ELF-1 (cell line): ENCODE measurements at regions not wholly inside any gene's neighbourhood (a gene's known extent, or its start where the extent isn't known, plus 50 kb on each side); places are given as distances from the start of the nearest gene placed in this dataset.
A peak's percentile ranks its signal among the peaks of the same experiment; 100 is the strongest.
"Not testable (repeated sequence)": the region's sequence is repeated elsewhere in the genome, so short reads cannot be mapped to it uniquely, and the experiment has no call there.

Experiments
- DNase-seq: peaks from one replicate; pipeline ENCODE4 v3.0.0-alpha.2; 2016; ENCODE audit warnings: low read depth, low spot score

GRCh38 chr2:204356151-204356641, 189.1 kb upstream of the PARD3B start:
- no peak for DNase-seq

GRCh38 chr2:204357286-204357685, 188.0 kb upstream of the PARD3B start:
- peak; percentile 8 for DNase-seq

- DNase-seq = peak; percentile 28
Measured at GRCh38 chr2:204359076-204359475, 186.2 kb upstream of the PARD3B start.

DNA sequence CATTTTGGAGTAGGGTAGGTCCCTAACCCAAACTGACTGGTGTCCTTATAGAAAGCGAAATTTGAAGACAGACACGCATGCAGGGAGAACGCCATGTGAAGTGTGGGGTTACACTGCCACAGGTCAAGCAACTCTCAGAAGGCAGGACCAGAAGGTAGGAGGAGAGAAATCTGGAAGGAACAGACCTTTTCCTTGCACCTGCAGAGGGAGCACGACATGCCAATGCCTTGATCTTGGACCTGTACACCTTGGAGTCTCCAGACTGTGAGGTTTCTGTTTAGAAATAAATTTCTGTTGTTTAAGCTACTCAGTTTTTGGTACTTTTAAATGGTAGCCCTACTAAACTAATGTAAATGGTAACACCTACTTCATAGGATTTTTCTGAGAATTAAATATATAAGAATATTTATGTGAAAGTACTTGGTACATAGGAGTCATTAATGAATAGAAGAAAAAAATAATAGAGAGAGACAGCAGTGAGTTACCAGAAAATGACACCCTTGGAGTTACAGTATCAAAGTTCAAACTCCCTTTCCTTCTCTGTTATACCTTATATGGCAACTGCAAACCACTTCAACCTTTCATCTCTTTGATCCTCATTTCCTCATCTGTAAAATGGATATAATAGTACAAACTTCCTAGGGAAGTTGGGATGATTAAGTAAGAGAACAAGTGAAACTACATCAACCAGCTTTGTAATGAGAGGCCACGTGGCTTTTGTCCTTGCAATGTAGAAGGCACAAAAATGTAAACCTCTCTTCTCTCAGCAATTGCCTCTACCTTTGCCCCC, 184.9 kb upstream of the PARD3B start:
- DNase-seq = no peak

- DNase-seq = no peak
Measured at GRCh38 chr2:204361738-204362137, 183.5 kb upstream of the PARD3B start.

- no peak for DNase-seq
Measured at GRCh38 chr2:204362581-204362980, 182.7 kb upstream of the PARD3B start.

- DNase-seq = no peak
Measured at GRCh38 chr2:204363513-204363912, 181.8 kb upstream of the PARD3B start.

DNA sequence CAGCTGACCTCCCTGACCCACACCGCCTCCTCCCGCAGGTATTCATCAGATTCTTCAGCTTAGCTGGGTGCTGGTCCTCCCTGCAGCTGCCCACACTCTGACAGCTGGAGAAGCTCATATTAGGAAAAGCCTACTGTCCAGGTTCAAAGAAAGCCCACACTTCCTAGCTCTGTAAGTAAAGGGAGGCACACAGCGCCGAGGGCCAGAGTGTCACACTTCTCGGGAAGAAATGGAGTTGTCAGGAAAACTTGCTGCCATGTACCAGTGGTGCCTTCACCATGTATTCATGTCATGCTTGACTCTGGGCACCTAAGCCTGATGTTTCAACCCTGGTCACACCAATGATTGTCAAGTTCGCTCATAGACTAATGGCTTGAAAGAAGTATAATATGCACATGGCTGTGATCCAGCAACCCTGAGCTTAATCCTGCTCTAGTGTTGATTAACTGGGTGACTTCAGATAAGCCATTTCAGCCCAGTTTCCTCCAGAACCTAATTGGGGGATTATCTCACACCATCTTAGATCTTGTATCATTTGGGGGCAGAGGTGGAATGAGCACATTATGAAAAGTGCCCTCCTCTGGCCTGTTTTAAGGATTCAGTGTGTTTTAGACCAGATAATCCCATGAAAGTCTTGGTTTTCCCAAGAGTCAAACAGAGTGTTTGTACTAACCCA, 180.3 kb upstream of the PARD3B start:
- no peak for DNase-seq

DNA sequence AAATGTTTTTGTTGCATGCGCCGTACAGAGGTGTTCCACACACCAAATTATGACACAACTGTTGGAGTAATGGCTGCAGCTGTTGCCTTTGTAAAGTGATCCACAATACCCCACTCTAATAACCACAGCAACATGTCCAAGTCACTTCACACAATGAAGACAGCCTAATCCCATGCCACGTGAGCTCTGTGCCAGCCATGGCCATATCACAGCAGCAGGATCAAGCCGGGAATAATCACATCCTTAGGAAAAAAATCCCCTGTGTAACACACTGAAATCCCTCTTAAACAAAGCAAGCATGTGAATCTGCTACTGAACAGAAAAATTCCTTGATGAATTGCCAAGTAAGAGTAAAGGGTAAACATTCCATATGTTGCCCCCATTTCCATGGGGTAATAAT, 179.5 kb upstream of the PARD3B start:
- DNase-seq = no peak

DNA sequence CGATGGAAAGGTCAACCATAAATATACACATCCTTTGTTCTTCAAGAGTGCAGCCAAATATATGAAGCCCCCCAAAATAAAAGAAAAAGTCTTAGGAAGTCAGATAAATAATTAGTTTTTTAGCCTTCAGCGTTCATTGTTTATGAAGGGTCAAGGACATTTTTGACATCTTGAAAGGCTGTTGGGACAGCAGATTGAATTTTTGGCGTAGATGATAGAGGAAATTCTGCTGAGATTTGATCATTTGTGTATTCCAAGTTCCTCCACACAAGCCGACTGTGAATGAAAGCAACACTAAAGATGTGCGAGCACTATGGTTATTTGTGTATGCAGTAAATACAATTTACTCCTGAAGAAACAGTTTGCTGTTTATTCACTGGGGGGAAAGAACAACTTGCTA, 177.8 kb upstream of the PARD3B start:
- no peak for DNase-seq

- DNase-seq = no peak
Measured at GRCh38 chr2:204370172-204370718, 175.0 kb upstream of the PARD3B start.

DNA sequence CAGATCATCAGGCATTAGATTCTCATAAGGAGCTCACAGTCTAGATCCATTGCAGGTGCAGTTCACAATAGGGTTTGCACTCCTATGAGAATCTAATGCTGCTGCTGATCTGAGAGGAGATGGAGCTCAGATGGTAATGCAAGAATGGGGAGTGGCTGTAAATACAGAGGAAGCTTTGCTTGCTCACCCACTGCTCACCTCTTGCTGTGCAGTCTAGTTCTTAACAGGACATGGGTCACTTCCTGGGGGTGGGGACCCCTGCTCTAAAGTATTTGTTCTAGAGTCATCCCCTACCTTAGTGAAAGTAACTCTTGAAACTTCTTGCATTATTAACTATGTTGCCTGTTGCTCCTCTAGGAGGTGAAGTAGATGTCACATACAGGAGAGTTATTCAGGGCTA, 171.3 kb upstream of the PARD3B start:
- no peak for DNase-seq

- no peak for DNase-seq
Measured at GRCh38 chr2:204380141-204380881, 165.0 kb upstream of the PARD3B start.

GRCh38 chr2:204386668-204387067, 158.6 kb upstream of the PARD3B start:
- DNase-seq = no peak

- no peak for DNase-seq
Measured at GRCh38 chr2:204389120-204389519, 156.2 kb upstream of the PARD3B start.

DNA sequence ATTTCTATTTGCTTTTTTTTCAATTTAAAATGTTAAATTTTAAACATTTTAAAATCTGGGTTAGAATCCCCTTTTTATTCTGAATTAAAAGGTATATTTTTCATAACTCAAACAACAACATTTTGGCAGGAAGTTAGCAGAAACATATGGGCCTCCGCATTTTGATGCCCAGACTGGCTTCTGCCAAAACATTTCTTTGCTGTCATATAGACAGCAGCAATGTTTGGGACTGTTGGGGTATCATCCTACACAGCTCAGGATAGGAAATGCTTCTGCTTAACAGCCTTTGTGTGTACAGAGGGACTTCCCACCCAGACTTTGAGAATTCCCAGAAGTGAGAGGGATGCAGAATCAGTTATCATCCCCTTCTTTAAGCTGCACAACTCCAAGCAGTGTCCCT, 155.4 kb upstream of the PARD3B start:
- no peak for DNase-seq

DNA sequence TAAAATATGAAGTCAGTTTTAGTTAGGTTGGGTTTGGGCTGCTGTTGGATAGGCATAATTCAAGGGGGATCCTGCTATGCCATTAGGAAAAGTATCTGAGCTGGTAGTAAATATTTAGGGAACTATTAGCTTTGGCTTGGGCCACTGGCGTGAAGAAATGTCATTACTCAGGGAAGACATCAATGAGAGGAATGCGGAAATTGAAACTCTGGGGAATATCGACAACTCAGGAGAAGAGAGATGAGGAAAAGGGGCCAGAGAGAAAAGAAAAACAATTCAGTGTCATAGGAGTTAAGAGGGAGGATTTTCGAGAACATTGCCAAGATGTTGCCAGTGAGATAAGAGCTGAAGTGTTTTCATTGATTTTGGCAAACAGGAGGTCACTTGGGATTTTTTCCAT, 149.7 kb upstream of the PARD3B start:
- DNase-seq = no peak

DNA sequence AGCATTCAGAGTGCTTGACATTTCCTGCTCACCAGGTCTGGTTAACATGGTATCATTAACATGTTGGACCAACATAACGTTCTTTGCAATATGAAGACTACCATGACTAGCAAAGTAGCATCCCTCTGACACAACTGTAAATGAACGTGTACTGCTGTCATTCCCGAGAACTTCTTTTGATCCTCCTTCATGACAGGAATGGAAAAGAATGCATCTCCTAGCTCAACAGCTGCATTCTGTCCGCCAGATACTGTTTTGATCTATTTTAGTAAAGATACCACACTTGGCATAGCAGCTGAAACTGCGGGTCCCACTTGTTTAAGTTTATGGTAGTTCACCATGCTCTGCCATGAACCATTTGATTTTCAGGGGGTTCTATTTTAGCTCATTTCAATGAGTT, 144.2 kb upstream of the PARD3B start:
- DNase-seq = no peak

DNA sequence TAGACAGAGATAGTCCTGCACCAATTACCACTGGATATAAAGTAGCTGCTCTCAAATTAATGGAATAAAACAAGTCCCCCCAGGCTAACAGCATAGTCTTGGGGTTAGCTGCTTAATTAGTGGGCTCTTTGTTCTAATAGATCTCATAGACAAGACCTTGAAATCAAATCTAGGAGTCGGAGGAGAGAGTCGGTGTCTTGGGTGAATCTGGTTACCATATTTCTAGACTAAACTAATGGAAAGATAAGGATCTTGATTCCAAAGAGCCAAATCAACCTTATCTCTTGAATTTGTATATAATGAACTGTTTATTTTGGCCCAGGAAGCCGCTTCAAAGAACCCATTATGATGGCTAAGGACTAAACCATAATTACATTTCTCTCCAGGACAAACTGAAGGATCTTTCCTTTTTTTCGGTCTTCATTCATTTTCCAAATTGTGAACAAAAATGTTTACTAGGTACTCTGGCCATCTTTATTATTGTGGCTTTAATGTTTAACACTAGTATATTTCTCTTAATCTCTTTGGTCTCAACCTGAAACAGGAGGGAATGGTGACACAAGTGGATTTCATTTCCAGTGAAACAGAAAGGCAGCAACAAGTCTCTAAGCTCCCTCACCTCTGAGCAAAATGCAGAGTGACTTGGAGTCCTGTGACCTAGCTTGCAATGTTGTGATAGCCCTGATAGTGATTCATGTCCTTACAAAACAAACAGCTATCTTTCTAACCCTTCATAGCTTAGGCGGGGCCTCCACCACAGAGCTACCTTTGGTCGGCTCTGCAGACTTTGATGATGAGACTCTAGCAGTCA, 137.9 kb upstream of the PARD3B start:
- peak; percentile 1 for DNase-seq

- not testable (repeated sequence) for DNase-seq
Measured at GRCh38 chr2:204412782-204413181, 132.5 kb upstream of the PARD3B start.
